Bronchial epithelial cell (primary cell): ENCODE measurements at regions not wholly inside any gene's neighbourhood (a gene's known extent, or its start where the extent isn't known, plus 50 kb on each side); places are given as distances from the start of the nearest gene placed in this dataset.
A peak's percentile ranks its signal among the peaks of the same experiment; 100 is the strongest.

ENCODE experiments used
- DNase-seq: peaks from one replicate; pipeline ENCODE4 v3.0.0-alpha.2; 2010; ENCODE audit warnings: low read depth
- FAIRE-seq: peaks from 2 replicates; lab custom pipeline; 2011; peaks lifted over from hg19 to GRCh38; lab: Jason Lieb, UNC
- H3K27me3 ChIP-seq: 2 replicates; pipeline ENCODE4 v1.5.1; 2011; ENCODE audit warnings: low read length; ENCODE audit not compliant: control insufficient read depth, insufficient read depth
- H3K36me3 ChIP-seq: 2 replicates; pipeline ENCODE4 v1.5.1; 2011; ENCODE audit warnings: low read length; ENCODE audit not compliant: control insufficient read depth, insufficient read depth
- H3K4me3 ChIP-seq: 2 replicates; pipeline ENCODE4 v1.5.1; 2011; ENCODE audit warnings: mild to moderate bottlenecking, low read depth, low read length, control low read depth
- CTCF ChIP-seq: IDR thresholded peaks from 2 replicates; pipeline ENCODE4 v1.5.1; 2011; ENCODE audit warnings: mild to moderate bottlenecking, moderate library complexity, low read length, control low read depth, inconsistent platforms; ENCODE audit not compliant: insufficient read depth, severe bottlenecking

DNA sequence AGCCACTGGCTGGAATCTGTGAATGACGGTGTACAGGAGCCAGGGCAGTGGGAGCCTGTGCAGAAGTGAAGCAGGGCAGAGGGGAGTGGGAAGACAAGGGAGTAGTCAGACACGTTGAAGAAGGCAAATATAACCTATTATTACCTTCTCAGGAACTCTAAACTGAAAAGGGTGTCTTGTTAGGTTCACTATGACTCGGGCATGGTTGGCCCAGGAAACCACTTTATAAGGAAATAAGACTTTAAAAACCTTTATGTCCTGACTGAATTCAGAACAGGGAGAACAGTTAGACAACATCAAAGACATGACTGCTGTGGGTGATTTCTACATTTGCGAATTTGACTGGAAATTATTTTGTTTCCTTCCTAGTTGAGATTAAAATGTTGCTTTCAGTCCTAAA lies 107.5 kb downstream of the ACER2 start:
- no peak overlapping the region for H3K4me3 ChIP-seq
- no peak for DNase-seq
- no peak for FAIRE-seq
- TF ChIP-seq CTCF = no peak
- H3K36me3 ChIP-seq = no peaks in the 10 kb centered on the region
- no peaks in the 10 kb centered on the region for H3K27me3 ChIP-seq

DNA sequence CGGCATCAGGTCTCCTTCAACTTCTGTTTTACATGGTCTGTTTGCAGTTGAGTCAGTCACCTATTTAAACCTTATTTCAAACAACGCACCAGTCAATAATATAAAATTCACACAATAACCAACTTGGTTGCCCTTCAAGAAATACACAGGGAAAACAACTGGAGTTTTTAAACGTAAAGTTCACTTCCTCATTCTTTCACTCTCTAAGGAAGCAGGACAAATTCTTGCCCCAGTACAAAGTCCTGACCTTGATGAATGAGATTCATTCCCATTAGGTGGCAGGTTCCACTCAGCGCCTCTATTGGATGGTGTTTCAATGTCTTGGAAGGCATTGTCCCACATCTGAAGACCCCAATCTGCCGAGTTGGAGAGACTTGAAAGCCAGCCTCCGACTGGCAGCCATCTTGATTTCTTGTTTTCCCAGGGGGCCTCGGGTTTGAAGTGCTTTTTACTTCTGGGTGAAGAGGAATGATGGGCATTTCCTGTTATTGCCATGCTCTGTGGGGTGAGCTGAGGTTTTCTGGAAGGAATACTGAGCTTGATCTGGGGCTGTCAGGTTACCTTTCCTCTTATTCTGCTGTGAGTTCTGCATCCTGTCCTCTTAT lies 105.0 kb downstream of the ACER2 start:
- no peak for DNase-seq
- Histone ChIP-seq H3K36me3 (no peaks in the 10 kb centered on the region), H3K4me3 (no peak overlapping the region), H3K27me3 (no peaks in the 10 kb centered on the region)
- no peak for TF ChIP-seq CTCF
- no peak for FAIRE-seq

GRCh38 chr9:19512103-19512832 lies 103.5 kb downstream of the ACER2 start:
- TF ChIP-seq CTCF = no peak
- DNase-seq = no peak
- Histone ChIP-seq H3K4me3 (no peak overlapping the region), H3K36me3 (no peaks in the 10 kb centered on the region), H3K27me3 (no peaks in the 10 kb centered on the region)
- no peak for FAIRE-seq

DNA sequence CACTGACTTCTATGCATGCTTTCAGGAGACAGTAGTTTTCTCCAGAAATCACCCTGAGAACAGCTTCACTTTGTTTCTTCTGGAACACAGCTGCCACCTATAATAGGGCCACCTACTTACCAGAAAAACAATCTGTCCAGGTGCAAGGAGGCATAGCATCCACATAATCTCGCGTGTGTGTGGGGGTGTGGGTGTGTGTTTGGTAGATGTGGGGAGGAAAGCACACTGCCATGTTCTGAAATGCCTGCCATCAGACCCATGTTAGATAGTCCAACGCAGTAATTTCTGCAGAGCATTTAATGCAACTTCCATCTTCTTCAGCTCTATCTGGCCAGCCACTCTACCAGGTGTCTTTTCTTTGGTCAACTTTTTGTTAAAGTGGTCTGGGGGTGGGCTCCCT lies 102.9 kb downstream of the ACER2 start:
- Histone ChIP-seq H3K4me3 (no peak overlapping the region), H3K36me3 (no peaks in the 10 kb centered on the region), H3K27me3 (no peaks in the 10 kb centered on the region)
- no peak for DNase-seq
- no peak for FAIRE-seq
- no peak for TF ChIP-seq CTCF

- no peak for TF ChIP-seq CTCF
- no peaks in the 10 kb centered on the region for H3K36me3 ChIP-seq
- H3K4me3 ChIP-seq = no peak overlapping the region
- DNase-seq (peak; percentile 88), FAIRE-seq (no peak)
- no peaks in the 10 kb centered on the region for H3K27me3 ChIP-seq
These were observed 102.1 kb downstream of the ACER2 start for GRCh38 chr9:19510907-19511306.
